ENCODE measurements at regions not wholly inside any gene's neighbourhood (a gene's known extent, or its start where the extent isn't known, plus 50 kb on each side); places are given as distances from the start of the nearest gene placed in this dataset.

DNA sequence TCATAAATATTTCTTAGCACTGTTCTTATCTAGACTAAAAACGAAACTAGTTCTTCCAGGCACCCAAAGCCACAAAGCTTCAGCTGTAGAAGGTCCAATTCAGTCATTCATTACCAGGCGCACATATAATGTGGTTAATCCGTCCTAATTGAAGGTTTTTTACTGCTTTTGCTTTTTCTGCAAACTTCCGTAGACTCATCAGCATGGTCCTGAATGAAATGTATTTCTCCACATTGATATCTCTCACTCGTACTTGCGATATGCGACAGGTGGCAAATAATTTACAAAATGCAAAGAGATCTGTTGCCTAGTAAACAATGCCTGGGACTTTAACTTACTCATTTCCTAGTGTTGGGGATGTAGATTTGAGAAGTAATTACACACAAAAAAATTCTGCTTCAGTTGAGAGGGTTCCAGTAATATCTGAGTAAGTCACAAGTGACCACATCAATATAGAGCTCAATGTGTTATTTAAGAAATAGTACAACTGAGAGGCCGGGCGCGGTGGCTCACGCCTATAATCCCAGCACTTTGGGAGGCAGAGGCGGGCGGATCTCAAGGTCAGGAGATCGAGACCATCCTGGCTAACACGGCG is 75.0 kb upstream of the MBNL1 start:
- TF ChIP-seq, protein P1, sequence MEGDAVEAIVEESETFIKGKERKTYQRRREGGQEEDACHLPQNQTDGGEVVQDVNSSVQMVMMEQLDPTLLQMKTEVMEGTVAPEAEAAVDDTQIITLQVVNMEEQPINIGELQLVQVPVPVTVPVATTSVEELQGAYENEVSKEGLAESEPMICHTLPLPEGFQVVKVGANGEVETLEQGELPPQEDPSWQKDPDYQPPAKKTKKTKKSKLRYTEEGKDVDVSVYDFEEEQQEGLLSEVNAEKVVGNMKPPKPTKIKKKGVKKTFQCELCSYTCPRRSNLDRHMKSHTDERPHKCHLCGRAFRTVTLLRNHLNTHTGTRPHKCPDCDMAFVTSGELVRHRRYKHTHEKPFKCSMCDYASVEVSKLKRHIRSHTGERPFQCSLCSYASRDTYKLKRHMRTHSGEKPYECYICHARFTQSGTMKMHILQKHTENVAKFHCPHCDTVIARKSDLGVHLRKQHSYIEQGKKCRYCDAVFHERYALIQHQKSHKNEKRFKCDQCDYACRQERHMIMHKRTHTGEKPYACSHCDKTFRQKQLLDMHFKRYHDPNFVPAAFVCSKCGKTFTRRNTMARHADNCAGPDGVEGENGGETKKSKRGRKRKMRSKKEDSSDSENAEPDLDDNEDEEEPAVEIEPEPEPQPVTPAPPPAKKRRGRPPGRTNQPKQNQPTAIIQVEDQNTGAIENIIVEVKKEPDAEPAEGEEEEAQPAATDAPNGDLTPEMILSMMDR (IDR thresholded peaks at IDR 0.05): no peak
- intact Hi-C loops (cut with DNase I; ENCODE audit: low total_unique reads): no loop called here
- WGBS, 2 donors: 88 to 93% methylated on average over 16 of the region's 16 CpGs
- no peak for DNase-seq (ENCODE audit: low spot score in 2 of 2)
- H3K4me3 ChIP-seq (ENCODE audit: low read depth, poor library complexity, severe bottlenecking): no peak overlapping the region

DNA sequence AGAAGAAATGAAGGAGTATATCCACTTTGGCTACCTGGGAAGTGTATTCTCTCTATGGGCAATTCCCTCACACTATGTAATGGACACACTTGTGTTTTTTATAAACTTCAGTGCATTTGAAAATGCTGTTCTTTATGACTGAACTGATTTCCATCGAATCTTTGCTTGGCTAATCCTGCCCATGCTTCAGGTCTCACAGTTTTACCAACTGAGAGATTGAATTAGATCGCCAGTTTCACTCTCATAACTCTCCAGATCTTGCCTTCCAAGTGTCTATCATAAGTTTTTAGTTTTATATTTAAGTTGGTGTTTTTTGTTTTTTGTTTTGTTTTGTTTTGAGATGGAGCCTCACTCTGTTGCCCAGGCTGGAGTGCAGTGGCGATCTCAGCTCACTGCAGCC is 73.5 kb upstream of the MBNL1 start:
- no peak overlapping the region for H3K4me3 ChIP-seq (ENCODE audit: low read depth, poor library complexity, severe bottlenecking)
- TF ChIP-seq POLR2A (IDR thresholded peaks at IDR 0.05): no peak
- TF ChIP-seq, protein P1 (IDR thresholded peaks at IDR 0.05): no peak
- DNase-seq (ENCODE audit: low spot score in 2 of 2): no peak
- 93 to 96% methylated on average over 3 of the region's 3 CpGs for WGBS, 2 donors
- intact Hi-C loops (cut with DNase I; ENCODE audit: low total_unique reads): no loop called here

DNA sequence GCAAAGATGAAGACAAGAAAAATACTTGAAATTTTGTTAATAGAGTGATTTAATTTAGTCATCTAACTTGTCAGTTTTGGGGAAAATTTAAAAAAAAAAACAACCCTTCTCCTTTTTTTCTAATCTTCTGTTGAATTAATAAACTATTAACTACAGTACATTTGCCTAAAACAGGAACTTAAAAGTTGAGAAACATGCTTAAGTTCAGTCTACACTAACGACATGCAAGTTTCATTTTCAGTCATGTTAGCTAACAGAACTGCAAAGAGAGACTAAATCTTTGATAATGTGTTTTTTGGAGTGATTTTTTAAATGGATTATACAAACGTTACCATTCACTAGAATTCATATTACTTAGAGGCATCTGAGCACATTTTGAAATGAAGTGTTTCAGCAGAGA is 71.9 kb upstream of the MBNL1 start:
- H3K4me3 ChIP-seq (ENCODE audit: low read depth, poor library complexity, severe bottlenecking): no peak overlapping the region
- DNase-seq (ENCODE audit: low spot score in 2 of 2): no peak
- WGBS, 2 donors: 34 to 47% methylated on average over 2 of the region's 2 CpGs
- intact Hi-C loops (cut with DNase I; ENCODE audit: low total_unique reads): no loop called here
- TF ChIP-seq POLR2A (IDR thresholded peaks at IDR 0.05): no peak
- TF ChIP-seq, protein P1 (IDR thresholded peaks at IDR 0.05): no peak

DNA sequence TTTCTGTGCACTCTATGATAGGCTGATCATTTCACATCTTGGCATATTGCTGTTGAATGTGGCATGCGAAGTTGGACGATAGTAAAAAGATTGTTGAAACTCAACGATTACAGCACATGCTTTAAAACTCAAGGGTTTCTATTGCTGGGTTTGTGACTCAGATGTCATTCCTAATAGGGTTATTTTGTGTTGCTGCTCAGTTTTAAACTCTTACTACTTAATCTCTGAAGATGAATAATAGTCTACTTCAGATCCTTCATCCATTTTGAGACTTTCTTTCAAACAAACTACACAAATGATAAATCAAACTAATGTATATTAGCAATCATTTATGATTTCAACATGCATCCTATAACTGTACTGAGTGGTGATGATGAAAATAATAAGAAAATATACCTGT is 71.3 kb upstream of the MBNL1 start:
- 47 to 65% methylated on average over 3 of the region's 3 CpGs for WGBS, 2 donors
- no peak overlapping the region for H3K4me3 ChIP-seq (ENCODE audit: low read depth, poor library complexity, severe bottlenecking)
- intact Hi-C loops (cut with DNase I; ENCODE audit: low total_unique reads): no loop called here
- no peak for DNase-seq (ENCODE audit: low spot score in 2 of 2)
- TF ChIP-seq POLR2A (IDR thresholded peaks at IDR 0.05): no peak

DNA sequence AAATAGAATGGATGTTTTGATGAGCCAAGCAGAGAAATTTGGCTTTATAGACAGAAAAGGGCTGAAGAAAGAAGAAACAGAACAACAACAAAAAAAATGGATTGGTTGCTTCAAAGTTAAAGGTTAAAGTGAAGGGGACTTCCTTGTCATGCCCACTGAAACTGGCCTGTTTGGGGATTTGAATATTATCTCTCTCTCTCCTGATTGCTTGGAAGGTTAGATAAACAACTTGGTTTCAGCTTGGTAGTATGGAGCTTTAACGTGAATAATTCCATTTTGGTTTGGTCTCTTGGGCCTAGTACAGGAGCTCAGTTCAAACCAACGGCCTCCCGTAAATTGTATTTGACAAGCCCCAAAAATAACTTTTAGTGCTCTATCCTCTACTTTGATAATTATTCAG is 70.8 kb upstream of the MBNL1 start:
- 76 to 88% methylated on average over 3 of the region's 3 CpGs for WGBS, 2 donors
- no peak for TF ChIP-seq POLR2A (IDR thresholded peaks at IDR 0.05)
- TF ChIP-seq, protein P1 (IDR thresholded peaks at IDR 0.05): no peak
- intact Hi-C loops (cut with DNase I; ENCODE audit: low total_unique reads): no loop called here
- no peak overlapping the region for H3K4me3 ChIP-seq (ENCODE audit: low read depth, poor library complexity, severe bottlenecking)
- DNase-seq (ENCODE audit: low spot score in 2 of 2): no peak

DNA sequence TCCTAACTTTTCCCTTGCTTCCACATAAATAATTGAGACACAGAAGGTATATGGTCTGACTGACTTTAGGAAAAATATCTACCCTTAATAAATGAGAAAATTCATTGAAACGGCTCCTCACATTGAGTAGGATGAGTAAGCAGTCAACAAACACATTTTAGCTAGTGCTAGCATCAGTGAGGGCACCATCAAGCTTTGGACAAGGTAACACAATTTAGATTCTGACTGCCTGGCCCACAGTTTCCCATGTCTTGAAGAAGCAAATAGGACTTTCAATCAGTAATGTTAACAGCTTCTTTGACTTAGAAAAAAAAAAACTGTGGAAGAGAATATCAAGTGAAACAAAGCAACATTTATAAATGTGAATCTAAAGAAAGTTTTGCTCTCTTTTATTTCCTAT is 70.1 kb upstream of the MBNL1 start:
- 79 to 80% methylated on average over 1 of the region's 1 CpG for WGBS, 2 donors
- intact Hi-C loops (cut with DNase I; ENCODE audit: low total_unique reads): no loop called here
- TF ChIP-seq, protein P1 (IDR thresholded peaks at IDR 0.05): no peak
- TF ChIP-seq POLR2A (IDR thresholded peaks at IDR 0.05): no peak
- DNase-seq (ENCODE audit: low spot score in 2 of 2): no peak
- H3K4me3 ChIP-seq (ENCODE audit: low read depth, poor library complexity, severe bottlenecking): no peak overlapping the region
